Pancreas (tissue), 10 donors: ENCODE measurements at regions not wholly inside any gene's neighbourhood (a gene's known extent, or its start where the extent isn't known, plus 50 kb on each side); places are given as distances from the start of the nearest gene placed in this dataset.

Source experiments
- ATAC-seq, 4 donors: fragments of 200-7000 bp; cut with Tn5 transposase; one replicate each; pipeline versions ENCODE4 v1.8.0 to v1.9.1; 2020; ENCODE audit warnings: mild to moderate bottlenecking in 4 of 4, moderate library complexity in 4 of 4
- DNase-seq, 6 donors: peaks; one replicate each; pipeline ENCODE4 v3.0.0-alpha.2; 2020
- FAIRE-seq: peaks from 2 replicates; lab custom pipeline; 2012; peaks lifted over from hg19 to GRCh38; lab: Jason Lieb, UNC
- H3K27ac ChIP-seq, 4 donors: fragments of 200-600 bp; sonication (generic); 1 replicate in 3 of 4; 2 replicates in 1 of 4; pipeline versions ENCODE4 v1.5.0 to v1.8.0; 2020
- H3K27me3 ChIP-seq, 4 donors: fragments of 200-600 bp; one replicate each; pipeline ENCODE4 v1.8.0; 2021
- H3K36me3 ChIP-seq, 3 donors: fragments of 200-600 bp; sonication (generic) in 1 of 3; one replicate each; pipeline versions ENCODE4 v1.5.0 to v1.8.0; 2020 to 2021
- H3K4me1 ChIP-seq, 3 donors: fragments of 200-600 bp; one replicate each; pipeline ENCODE4 v1.8.0; 2021
- H3K4me3 ChIP-seq, 4 donors: fragments of 200-600 bp; sonication (generic) in 2 of 4; one replicate each; pipeline versions ENCODE4 v1.5.0 to v1.8.0; 2020 to 2021
- H3K9me3 ChIP-seq, 4 donors: fragments of 200-600 bp; one replicate each; pipeline ENCODE4 v1.8.0; 2021
- CTCF ChIP-seq, 4 donors: fragments of 200-600 bp; sonication (generic) in 3 of 4; IDR thresholded peaks; one replicate each; pipeline versions ENCODE4 v1.5.0 to v1.8.0; 2021; ENCODE audit warnings: antibody characterized with exemption in 4 of 4
- WGBS, 2 donors: extraction: QIAGEN DNeasy Blood & Tissue Kit; methylation state at CpG; one replicate each; pipeline ENCODE4 v1.1.7; 2013; 5-methylcytosine and 5-hydroxymethylcytosine counted together
- intact Hi-C, 3 donors: fragments of 100-400 bp; cut with DNase I; formaldehyde crosslinking; loops; one replicate each; pipeline versions ENCODE4 v1.11.1 to v1.14.2; 2022
- donor health status: healthy with polysubstance abuse.
- donor health status: DM: no; HTN: no; CAD: no; lungs with moderate emphysema.
- donor health status: DM: no; HTN: no; CAD: no.
- donor health status: control.
- donor health status: control.
- donor health status: Bipolar disorder and iron deficiency.
- donor health status: DM: yes; HTN: yes; CAD: no.
- donor health status: DM: no; HTN: no; CAD: no.
- donor health status: DM: no; HTN: no; CAD: no.
- donor health status: DM: yes; HTN: yes; CAD: no.

GRCh38 chr6:112785408-112785807 is 438.3 kb downstream of the RFPL4B start:
- no peak for DNase-seq
- H3K9me3 ChIP-seq: no peaks in the 10 kb centered on the region
- no peak for TF ChIP-seq CTCF (IDR thresholded peaks at IDR 0.05)
- H3K4me1 ChIP-seq: no peaks in the 10 kb centered on the region
- ATAC-seq: no peak
- no peak overlapping the region for H3K27ac ChIP-seq
- no peaks in the 10 kb centered on the region for H3K27me3 ChIP-seq
- H3K4me3 ChIP-seq: no peak overlapping the region
- peak; percentile 90 for FAIRE-seq
- 93 to 95% methylated on average over 2 of the region's 2 CpGs for WGBS, 2 donors
- intact Hi-C loops: no loop called here
- H3K36me3 ChIP-seq: no peaks in the 10 kb centered on the region

GRCh38 chr6:112786801-112787200 is 439.7 kb downstream of the RFPL4B start:
- no peaks in the 10 kb centered on the region for H3K4me1 ChIP-seq
- H3K36me3 ChIP-seq: no peaks in the 10 kb centered on the region
- ATAC-seq (no peak), FAIRE-seq (no peak), DNase-seq (no peak)
- no peak overlapping the region for H3K27ac ChIP-seq
- intact Hi-C loops: no loop called here
- H3K4me3 ChIP-seq: no peak overlapping the region
- no peaks in the 10 kb centered on the region for H3K9me3 ChIP-seq
- WGBS, 2 donors: 86 to 88% methylated on average over 2 of the region's 2 CpGs
- no peak for TF ChIP-seq CTCF (IDR thresholded peaks at IDR 0.05)
- H3K27me3 ChIP-seq: no peaks in the 10 kb centered on the region

DNA sequence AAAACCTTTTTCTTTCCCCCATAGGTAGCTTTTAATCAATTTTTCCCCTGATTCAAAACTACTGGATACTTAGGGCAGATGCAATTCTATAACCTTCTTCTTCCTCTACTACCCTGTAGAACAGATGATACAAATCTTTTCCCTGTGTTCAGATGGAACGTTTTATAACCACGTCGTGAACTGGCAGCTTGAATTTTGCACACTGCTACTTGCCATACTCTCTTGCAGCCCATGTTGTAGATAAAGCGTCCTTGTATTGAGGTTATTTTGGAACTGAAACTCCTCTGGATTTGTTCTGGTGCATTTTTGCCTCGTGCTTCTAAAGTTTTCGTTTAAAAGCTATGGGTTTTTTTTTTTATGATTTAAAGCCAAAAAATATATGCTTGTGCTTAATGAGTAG is 440.2 kb downstream of the RFPL4B start:
- intact Hi-C loops: no loop called here
- FAIRE-seq (no peak), ATAC-seq (no peak), DNase-seq (no peak)
- 53 to 69% methylated on average over 6 of the region's 6 CpGs for WGBS, 2 donors
- H3K4me1 ChIP-seq: no peaks in the 10 kb centered on the region
- H3K27ac ChIP-seq: no peak overlapping the region
- TF ChIP-seq CTCF (IDR thresholded peaks at IDR 0.05): no peak
- no peak overlapping the region for H3K4me3 ChIP-seq
- H3K27me3 ChIP-seq: no peaks in the 10 kb centered on the region
- H3K36me3 ChIP-seq: no peaks in the 10 kb centered on the region
- no peaks in the 10 kb centered on the region for H3K9me3 ChIP-seq

GRCh38 chr6:112795316-112795715 is 448.2 kb downstream of the RFPL4B start:
- no peaks in the 10 kb centered on the region for H3K4me1 ChIP-seq
- no peaks in the 10 kb centered on the region for H3K36me3 ChIP-seq
- H3K27me3 ChIP-seq: no peaks in the 10 kb centered on the region
- WGBS, 2 donors: 68 to 77% methylated on average over 1 of the region's 1 CpG
- ATAC-seq (no peak), DNase-seq (no peak), FAIRE-seq (no peak)
- intact Hi-C loops: no loop called here
- TF ChIP-seq CTCF (IDR thresholded peaks at IDR 0.05): no peak
- no peaks in the 10 kb centered on the region for H3K9me3 ChIP-seq
- no peak overlapping the region for H3K27ac ChIP-seq
- no peak overlapping the region for H3K4me3 ChIP-seq

DNA sequence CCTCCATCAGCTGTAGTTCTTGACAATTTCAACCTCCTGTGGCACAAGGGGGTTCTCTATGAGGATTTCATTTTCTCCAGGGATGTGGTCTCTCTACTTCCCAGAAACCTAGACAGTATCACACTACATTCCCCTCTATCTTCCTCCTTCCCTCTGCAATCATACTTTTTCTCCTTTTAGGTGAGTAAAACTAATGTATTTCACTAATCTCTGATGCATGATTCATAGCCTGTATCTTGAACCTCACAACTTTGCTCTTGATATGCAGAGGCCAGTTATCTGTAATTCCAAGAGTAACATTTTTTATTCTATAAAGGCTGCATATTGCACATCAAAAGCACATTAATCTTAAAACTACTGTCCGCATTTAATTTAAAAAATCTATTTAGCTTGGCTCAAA is 449.6 kb downstream of the RFPL4B start:
- Histone ChIP-seq H3K9me3 (no peaks in the 10 kb centered on the region), H3K27me3 (no peaks in the 10 kb centered on the region), H3K36me3 (no peaks in the 10 kb centered on the region), H3K4me1 (no peaks in the 10 kb centered on the region), H3K27ac (no peak overlapping the region), H3K4me3 (no peak overlapping the region)
- 80 to 95% methylated on average over 1 of the region's 1 CpG for WGBS, 2 donors
- DNase-seq: no peak
- no peak for ATAC-seq
- FAIRE-seq: no peak
- intact Hi-C loops: no loop called here
- TF ChIP-seq CTCF (IDR thresholded peaks at IDR 0.05): no peak
